ENCODE measurements at regions not wholly inside any gene's neighbourhood (a gene's known extent, or its start where the extent isn't known, plus 50 kb on each side); places are given as distances from the start of the nearest gene placed in this dataset.

DNA sequence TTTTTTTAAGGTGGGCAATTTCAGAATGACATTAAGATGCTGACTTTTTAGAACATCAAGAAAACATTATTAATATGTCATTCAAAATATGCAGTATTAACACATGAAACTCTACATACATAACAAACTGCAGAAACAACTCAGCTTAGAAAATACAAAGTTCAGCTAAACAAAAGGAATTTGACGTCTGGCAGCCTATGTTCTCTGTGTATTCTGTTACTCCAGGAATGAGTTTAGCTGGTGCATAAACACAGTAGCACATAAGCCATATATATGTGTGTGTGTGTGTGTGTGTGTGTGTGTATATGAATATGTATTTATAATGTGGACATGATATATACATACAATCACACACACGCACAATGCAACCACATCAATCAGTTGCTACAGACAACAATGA, 413.5 kb upstream of the PSMD7 start:
- DNase-seq (ENCODE audit: low read depth in 2 of 2): no peak

DNA sequence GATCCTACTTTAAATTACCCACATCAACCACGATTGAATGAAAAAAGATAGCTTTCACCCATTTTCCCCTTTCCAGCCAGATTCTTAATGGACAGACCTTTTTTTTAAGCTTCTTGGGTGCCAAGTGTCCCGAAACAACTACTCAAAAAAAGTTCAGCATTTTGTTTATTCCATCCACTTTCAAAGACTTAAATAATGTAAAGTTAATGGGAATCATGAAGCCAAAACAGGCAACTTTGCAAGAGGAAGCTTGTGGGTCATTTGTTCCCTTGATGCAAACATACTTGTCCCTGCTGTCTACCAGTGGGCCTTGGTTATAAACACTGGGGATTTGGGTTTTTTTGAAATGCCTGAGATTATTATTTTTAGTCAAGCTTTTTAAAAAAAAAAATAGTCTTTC, 414.0 kb upstream of the PSMD7 start:
- no peak for DNase-seq (ENCODE audit: low read depth in 2 of 2)

DNA sequence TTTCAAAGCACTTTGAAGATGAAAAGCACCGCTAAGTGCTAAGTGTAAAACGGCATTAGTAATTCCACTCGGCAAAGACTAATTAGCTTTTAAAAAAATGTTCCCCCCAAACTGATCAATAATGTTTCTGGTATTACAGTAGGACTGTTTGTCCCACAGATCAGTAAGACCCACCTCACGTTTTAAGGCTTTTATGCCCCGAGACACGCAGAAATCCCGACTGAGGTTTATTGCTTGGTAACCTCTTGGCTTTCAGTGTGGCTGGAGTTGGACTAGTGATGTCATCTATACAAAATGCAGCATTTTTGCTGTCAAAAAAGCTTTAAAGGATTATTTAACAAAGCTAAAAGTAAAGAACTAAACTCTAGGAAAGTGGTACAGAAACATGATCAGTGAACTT, 414.6 kb upstream of the PSMD7 start:
- no peak for DNase-seq (ENCODE audit: low read depth in 2 of 2)

DNA sequence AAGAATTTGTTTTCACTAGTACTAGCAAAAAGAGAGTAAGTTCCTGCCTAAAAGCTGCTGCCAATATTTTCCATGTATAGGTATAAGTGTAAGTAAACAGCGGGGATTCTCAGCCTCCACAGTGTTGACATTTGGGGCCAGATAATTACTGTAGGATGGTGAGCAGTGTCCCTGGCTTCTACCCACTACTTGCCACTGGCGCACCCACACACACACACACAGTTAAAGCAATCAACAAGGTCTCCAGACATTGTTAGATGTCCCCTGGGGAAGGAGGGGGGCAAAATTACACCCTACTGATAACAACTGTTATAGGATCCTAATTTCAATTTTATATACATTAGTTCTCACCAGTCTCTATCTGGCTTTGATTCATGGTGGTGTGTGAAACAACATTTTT, 417.0 kb upstream of the PSMD7 start:
- no peak for DNase-seq (ENCODE audit: low read depth in 2 of 2)

DNA sequence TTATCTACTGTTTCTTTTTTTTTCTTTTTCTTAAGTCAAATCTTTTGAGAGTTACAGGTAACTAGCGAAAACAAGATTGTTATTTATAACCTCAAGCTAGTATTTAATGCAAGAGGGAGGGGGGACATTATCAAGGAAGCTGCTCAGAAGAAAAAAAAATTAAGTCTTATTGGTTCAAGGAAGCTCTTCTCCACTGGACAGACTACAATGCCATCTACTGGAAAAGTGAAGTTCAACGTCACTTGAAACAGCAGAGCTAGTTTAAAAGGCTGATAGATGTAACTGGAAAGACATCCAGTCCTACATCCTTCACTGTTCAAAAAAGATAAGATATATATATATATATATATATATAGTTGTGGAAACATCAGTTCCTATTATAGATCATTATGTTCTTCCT, 418.0 kb upstream of the PSMD7 start:
- no peak for DNase-seq (ENCODE audit: low read depth in 2 of 2)

DNA sequence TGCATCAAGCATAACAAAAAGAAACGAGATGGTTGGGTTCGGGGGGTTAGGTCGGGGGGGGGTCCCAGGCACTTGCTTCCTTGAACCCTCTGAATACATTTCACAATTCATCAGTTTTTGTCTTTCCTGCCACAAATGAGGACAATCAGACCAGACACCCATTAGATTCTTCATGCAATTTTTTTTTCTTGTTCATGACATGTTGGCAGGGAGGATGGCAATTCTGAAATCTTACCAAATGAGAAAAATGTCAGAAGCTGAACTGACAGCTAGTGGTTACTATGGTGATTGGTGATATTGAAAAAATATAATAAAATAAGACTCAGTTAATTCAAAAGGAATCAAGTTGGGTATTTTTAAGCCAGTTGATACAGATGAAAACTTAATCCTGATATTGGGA, 419.5 kb upstream of the PSMD7 start:
- no peak for DNase-seq (ENCODE audit: low read depth in 2 of 2)

DNA sequence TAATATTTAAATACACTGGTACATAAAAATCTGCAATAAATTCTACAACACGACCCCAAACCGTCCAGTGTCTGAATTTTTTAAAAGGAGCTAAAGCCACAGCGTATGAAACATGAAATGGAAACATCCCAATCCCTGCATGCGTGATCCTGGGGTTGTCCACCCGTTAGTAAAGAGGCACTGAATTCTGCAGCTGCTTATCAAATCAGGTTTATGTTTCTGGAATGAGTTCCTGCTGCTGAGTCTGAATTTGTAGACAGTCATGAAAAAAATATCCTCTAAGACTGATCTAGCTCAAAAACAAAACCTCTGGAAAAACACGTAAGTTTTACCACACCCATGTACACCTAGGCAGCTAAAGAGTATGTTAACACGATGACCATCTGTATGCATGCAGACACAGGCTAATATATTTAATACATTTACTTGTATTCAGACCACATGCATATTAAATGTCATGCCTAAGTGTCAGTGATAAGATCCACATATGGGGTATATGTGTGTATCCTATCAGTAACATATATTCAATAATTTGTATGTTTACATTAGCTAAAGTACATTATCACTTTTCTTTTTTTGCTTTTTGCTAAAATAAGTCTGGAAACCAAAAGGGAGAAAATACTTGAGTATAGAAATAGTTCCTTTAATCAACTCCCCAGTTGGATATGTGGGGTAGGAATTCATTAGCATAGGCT, 420.5 kb upstream of the PSMD7 start:
- no peak for DNase-seq (ENCODE audit: low read depth in 2 of 2)

DNA sequence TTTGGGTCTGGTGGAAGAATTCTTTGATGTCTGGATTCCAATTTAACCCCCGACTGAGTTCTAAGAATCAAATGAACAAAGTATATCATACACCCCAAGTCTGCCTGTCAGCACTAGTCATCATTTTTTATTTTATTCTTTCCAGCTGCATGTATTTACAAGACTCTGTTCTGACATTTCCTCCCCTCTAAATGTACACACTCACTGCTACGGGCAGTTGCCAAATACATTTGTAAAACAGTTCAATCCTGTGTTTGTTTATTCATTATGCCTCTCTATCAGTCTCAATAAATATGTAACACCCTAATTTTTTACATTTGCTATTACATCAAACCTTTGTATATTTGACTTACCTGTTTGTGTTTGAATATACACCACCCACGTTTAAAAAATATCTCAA, 422.3 kb upstream of the PSMD7 start:
- no peak for DNase-seq (ENCODE audit: low read depth in 2 of 2)

DNA sequence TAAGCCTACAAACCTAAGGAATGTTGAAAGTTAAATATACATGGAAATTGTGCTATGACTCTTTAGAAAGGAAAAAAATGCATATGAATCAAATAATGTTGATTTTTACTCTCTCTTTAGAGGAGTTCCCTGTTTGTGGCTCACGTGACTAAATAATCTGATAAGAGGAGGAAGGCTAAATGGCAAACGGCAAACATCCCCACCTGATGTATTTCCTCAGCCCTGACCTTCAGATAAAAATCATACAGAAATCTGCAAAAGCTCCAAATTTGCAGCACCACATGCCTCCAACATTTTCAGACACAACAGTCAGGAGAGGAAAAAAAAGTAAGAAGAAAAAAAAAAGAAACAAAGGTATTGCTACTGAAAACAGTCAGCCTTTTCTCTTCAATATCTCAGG, 423.0 kb upstream of the PSMD7 start:
- no peak for DNase-seq (ENCODE audit: low read depth in 2 of 2)

DNA sequence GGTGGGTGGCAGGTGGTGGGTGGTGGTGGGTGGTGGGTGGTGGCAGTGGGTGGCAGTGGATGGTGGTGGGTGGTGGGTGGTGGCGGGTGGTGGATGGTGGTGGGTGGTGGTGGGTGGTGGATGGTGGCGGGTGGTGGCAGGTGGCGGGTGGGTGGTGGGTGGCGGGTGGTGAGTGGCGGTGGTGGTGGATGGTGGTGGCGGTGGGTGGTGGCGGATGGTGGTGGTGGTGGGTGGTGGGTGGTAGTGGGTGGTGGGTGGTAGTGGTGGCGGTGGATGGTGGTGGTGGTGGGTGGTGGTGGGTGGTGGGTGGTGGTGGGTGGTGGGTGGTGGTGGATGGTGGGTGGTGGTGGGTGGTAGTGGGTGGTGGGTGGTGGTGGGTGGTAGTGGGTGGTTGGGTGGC, 423.8 kb upstream of the PSMD7 start:
- DNase-seq (ENCODE audit: low read depth in 2 of 2): no peak

DNA sequence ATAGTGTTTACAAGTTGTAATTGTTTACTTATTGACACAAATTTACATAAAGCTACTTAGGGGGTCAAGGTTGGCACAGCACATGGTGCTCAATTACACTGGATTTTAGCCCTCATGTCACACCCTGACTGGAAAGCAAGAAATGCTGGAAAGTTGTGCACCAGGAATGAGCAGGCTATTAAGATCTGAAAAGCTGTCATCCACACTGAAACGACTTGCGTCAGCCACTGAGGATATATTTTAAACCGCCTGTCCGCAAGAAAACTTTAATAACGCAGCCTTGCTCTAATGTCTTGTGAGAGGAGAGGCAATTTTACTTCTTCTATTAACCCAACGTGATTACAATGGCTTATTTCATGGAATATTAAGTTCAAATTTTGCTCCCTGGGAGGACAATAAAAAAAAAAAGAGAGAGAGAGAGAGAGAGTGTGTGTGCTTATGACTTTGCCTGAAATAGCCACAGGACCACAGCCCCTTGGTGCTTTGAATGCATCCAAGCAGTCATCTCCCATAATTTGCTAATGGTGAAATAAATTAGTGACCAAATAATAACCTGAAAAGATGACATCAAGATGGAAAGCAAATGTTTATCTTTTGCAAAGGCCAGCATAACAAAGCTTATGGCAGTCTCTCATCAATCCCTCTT, 425.4 kb upstream of the PSMD7 start:
- DNase-seq (ENCODE audit: low read depth in 2 of 2): no peak

DNA sequence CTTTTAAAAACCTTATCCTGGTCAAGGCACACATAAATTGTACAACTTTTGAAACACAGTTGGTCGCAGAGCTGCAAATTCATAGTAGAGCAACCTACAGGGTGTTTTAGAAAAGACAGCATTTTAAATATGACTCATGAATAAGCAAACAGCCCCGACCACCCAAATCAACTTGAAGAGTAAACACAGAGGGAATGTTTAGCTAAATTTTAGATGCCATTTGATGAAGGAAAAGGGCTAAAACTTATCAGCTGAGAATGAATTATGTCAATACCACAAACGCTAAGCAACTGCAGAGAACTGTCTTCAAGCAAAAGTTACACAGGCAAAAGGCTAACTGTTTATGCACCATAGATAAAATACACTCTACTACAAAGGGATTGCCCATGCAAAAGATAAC, 427.5 kb upstream of the PSMD7 start:
- DNase-seq (ENCODE audit: low read depth in 2 of 2): no peak

DNA sequence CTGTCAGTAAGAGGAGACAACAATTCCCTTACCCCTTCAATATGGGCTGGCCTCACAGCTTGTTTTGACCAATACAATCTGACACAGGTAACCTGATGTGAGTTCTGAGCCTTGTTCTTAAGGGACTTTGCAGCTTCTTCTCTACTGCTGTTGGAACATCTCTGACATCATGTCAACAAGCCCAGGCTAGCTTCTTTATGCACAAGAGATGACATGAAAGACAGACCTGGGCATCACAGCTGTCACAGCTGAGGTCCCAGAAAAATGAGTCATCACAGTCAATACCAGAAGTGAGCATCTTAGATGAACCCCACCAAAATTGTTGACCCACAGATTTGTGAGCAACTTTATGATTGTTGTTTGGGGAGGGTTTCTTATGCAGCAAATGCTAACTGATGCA, 431.7 kb upstream of the PSMD7 start:
- DNase-seq (ENCODE audit: low read depth in 2 of 2): no peak

DNA sequence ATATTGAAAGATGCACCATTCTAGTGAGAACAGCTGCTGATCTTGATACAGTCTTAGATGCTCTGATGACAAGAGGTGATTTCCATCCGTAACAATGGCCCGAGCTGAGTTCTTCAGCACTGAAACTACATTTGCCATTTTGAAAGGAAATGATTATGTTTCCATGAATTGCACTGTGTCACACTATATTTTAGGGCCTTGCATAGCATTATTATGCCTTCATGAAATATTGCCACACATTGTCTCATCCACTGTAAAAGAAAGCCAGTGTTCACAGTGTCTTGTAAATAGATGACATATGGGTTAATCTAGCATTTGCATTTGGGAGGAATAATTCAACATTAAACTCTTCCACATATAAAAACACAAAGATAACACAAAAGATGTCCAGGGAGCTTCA, 438.3 kb upstream of the PSMD7 start:
- DNase-seq (ENCODE audit: low read depth in 2 of 2): no peak

DNA sequence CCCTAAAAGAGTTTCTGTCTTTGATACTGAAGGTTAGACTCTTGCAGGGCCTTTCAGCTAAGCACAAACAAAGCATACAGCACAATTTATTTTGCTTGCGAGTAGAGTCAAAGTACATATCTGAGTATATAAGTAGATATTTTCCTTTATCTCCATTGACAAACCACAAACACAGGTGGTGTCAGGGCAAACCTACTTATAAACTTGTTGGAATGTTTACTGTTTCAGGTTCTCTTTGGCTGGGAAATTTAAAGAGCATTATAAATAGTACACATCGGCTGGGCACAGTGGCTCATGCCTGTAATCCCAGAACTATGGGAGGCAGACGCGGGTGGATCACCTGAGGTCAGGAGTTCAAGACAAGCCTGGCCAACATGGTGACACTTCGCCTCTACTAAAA, 442.6 kb upstream of the PSMD7 start:
- no peak for DNase-seq (ENCODE audit: low read depth in 2 of 2)

DNA sequence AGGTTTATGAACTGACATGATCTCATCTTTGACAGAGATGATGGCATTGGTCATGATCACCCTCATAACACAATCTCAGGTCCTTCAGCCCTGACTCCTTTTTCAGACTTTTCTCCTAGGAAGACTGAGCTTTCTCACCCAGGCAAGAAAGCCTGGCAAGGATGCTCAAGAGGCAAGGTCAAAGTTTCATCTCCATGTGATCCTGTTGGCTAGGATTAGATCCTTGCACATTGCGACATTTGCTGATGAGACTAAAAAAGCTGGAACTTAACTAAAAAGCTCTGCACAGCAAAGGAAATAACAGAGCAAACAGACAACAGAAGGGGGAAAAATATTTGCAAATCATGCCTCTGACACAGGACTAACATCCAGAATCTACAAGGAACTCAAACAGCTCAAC, 444.1 kb upstream of the PSMD7 start:
- DNase-seq (ENCODE audit: low read depth in 2 of 2): no peak

DNA sequence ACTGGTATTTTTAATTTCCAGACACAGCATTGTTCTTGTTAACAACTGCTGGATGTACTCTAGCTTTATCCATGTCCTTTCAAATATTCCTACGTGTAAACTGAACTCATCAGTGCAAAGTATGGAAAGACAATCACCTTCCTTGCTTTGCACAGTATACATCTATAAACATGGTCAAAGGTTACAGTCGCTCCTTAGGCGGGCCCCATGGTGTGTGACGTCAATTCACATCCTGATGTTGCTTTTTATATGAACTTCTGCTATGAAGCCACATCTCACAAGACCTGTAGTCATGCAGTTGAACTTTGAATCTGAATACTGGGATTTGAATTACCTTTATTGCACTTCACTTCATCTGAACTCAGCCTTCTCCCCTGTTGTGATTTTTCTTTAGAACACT, 447.6 kb upstream of the PSMD7 start:
- no peak for DNase-seq (ENCODE audit: low read depth in 2 of 2)

DNA sequence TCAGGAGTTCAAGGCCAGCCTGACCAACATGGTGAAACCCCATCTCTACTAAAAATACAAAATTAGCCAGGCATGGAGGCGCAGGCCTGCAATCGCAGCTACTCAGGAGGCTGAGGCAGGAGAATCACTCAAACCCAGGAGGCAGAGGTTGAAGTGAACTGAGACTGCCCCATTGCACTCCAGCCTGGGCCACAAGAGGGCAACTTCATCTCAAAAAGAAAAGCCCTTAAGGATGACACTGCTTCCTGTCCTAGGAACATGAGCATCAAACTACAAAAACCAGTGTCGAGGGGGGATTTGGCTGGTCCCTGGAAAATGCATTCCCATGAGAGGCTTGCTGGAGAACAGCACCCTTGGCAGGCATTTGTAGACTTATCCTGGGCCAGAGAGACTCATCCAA, 449.5 kb upstream of the PSMD7 start:
- no peak for DNase-seq (ENCODE audit: low read depth in 2 of 2)

DNA sequence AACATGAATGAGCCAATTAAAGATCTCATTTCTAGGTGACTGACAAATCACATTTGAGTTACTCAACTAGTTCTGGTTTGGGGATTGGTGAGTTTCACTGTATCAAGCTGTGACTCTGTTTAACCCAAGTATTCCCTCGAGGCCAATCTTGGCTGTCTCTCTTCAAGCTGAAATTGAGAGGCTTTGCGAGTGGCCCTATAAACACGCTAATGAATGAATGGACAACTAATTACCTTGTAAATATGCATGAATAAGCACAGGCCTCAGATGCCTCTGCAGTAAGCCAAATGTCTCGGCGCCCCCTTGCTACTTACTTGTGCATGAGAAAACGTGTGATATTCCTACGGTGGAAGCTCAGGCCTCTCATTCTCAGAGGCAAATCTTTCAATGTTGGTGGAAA, 450.3 kb upstream of the PSMD7 start:
- DNase-seq (ENCODE audit: low read depth in 2 of 2): no peak

DNA sequence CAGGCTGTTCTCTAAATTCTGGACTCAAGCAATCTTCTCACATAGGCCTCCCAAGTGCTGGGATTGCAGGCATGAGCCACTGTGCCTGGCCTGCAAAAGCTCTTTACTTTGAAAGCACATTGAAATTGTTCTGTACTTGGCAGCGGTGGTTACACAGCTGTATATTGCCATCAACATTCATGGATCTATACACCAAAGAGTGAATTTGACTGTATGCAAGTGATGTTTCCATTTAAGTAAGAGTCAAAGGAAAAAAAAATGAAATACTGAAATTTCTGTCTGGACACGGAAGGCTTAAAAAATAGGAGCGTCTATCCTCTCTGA, 450.6 kb upstream of the PSMD7 start:
- DNase-seq (ENCODE audit: low read depth in 2 of 2): no peak

DNA sequence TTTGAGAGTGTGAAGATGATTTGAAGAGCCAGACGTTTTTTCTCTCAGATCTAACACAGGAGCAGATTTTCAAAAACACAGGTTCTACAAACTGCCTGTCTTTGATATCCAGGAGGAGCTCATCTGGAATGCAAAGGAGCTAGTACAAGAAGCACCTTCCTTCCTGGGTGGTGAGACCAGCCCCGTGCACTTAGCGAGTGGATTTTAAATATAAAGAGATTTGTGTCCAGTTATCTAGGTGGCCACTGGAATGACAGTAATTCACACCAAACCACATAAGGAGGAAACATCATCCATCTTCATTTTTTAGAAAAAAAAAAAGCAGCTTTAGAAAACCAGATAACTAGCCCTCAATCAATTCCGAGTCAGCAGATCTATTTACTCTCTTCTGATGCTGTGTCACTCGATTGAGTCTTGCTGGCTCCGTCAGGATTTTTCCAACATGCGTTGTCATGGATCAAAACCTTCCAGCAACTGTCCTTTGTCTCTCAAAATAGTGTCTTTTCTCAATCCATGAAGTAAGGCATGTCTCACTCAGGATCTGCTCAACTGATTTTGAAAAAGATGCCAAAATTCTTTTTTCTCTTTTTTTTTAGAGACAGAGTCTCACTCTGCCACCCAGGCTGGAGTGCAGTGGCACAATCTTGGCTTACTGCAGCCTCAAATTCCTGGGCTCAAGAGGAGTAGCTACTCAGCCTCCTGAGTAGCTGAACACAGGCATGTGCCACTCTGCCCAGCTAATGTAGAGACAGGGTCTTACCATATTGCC, 451.2 kb upstream of the PSMD7 start:
- DNase-seq (ENCODE audit: low read depth in 2 of 2): no peak

DNA sequence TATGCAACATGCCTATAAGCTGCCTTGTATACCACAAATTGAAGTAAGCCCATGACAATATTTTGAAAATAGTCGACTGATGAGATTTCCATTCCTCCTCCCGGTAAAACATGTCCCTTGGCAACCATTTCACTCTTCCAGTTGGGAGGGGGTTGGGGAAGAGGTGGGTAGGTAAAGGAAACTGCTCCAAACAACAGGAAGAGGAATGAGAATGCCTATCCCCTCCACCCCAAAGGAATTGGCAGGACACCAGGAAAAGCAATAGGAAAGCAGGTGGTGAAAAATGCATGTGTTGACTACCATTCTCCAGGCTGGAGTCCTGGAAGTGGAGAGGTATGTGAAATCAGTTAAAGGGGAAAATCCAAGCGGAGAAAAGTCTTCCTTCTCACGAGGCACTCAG, 455.9 kb upstream of the PSMD7 start:
- no peak for DNase-seq (ENCODE audit: low read depth in 2 of 2)

DNA sequence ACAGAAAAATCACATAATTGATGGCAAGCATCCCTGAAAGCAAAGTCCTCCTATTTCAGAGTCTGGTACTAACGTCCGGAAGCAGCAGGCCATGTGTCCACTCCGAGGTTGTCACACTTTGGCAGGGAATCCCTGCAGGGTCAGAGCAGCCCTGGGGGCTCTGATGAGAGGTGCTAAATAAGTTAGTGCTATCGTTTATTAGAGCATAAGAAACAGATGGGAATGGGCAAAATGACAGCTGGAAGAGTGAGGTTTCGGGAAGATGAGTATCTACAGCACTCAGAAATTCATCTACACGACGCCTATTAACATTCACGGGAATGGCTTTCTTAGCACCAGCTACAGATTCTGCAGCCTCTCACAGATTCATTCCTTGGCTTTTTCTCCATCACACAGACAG, 465.4 kb upstream of the PSMD7 start:
- no peak for DNase-seq (ENCODE audit: low read depth in 2 of 2)

Measured in activated CD4-positive, alpha-beta T cell treated with anti-CD3 and anti-CD28 coated beads for 24 hours (primary cell).